ENCODE measurements at regions not wholly inside any gene's neighbourhood (a gene's known extent, or its start where the extent isn't known, plus 50 kb on each side); places are given as distances from the start of the nearest gene placed in this dataset.

- Histone ChIP-seq H3K36me3 (no peaks in the 10 kb centered on the region), H3K9me3 (no peaks in the 10 kb centered on the region), H3K4me3 (no peak overlapping the region), H3K4me1 (peaks cover 0 to 14% (median 8%) of the 10 kb centered on the region in 4 donors), H3K27ac (no peak overlapping the region), H3K27me3 (peaks cover 0 to 34% of the 10 kb centered on the region in 2 donors)
- no peak for TF ChIP-seq CTCF (IDR thresholded peaks at IDR 0.05)
- intact Hi-C loops (cut with DNase I; ENCODE audit: low total_unique reads), result no loop called here
- DNase-seq, result no peak
Observed at GRCh38 chrX:120001787-120002186, 58.2 kb upstream of the NKAP start.

- Histone ChIP-seq H3K27me3 (peaks cover 0 to 45% of the 10 kb centered on the region in 2 donors), H3K4me3 (no peak overlapping the region), H3K9me3 (no peaks in the 10 kb centered on the region), H3K4me1 (peaks cover 0 to 14% (median 8%) of the 10 kb centered on the region in 4 donors), H3K27ac (no peak overlapping the region), H3K36me3 (no peaks in the 10 kb centered on the region)
- intact Hi-C loops (cut with DNase I; ENCODE audit: low total_unique reads), result no loop called here
- DNase-seq, result no peak
- no peak for TF ChIP-seq CTCF (IDR thresholded peaks at IDR 0.05)
Observed at GRCh38 chrX:120000490-120001246, 57.1 kb upstream of the NKAP start.

GRCh38 chrX:119999087-119999634 is 55.6 kb upstream of the NKAP start:
- Histone ChIP-seq H3K27ac (no peak overlapping the region), H3K9me3 (no peaks in the 10 kb centered on the region), H3K27me3 (peaks cover 0 to 55% of the 10 kb centered on the region in 2 donors), H3K4me1 (peaks cover 0 to 14% (median 8%) of the 10 kb centered on the region in 4 donors), H3K36me3 (no peaks in the 10 kb centered on the region), H3K4me3 (no peak overlapping the region)
- DNase-seq, result no peak
- intact Hi-C loops (cut with DNase I; ENCODE audit: low total_unique reads), result no loop called here
- TF ChIP-seq CTCF (IDR thresholded peaks at IDR 0.05), result no peak

GRCh38 chrX:119997570-119997969 is 54.0 kb upstream of the NKAP start:
- TF ChIP-seq CTCF (IDR thresholded peaks at IDR 0.05), result no peak

GRCh38 chrX:119996600-119997524 is 53.3 kb upstream of the NKAP start:
- intact Hi-C loops (cut with DNase I; ENCODE audit: low total_unique reads), result no loop called here
- no peak for TF ChIP-seq CTCF (IDR thresholded peaks at IDR 0.05)
- peaks cover 0 to 14% (median 8%) of the 10 kb centered on the region in 4 donors for H3K4me1 ChIP-seq
- peaks cover 0 to 69% of the 10 kb centered on the region in 2 donors for H3K27me3 ChIP-seq
- no peak overlapping the region for H3K27ac ChIP-seq
- no peaks in the 10 kb centered on the region for H3K36me3 ChIP-seq
- DNase-seq, result no peak
- H3K4me3 ChIP-seq, result no peak overlapping the region
- no peaks in the 10 kb centered on the region for H3K9me3 ChIP-seq

More at GRCh38 chrX:119997570-119997969, 54.0 kb upstream of the NKAP start:
- Histone ChIP-seq H3K27me3 (peaks cover 0 to 65% of the 10 kb centered on the region in 2 donors), H3K27ac (no peak overlapping the region), H3K4me1 (peaks cover 0 to 14% (median 8%) of the 10 kb centered on the region in 4 donors), H3K36me3 (no peaks in the 10 kb centered on the region), H3K4me3 (no peak overlapping the region), H3K9me3 (no peaks in the 10 kb centered on the region)
- intact Hi-C loops (cut with DNase I; ENCODE audit: low total_unique reads), result no loop called here
- no peak for DNase-seq

All from tibial artery (tissue), 4 donors.